ENCODE measurements at regions not wholly inside any gene's neighbourhood (a gene's known extent, or its start where the extent isn't known, plus 50 kb on each side); places are given as distances from the start of the nearest gene placed in this dataset.

DNA sequence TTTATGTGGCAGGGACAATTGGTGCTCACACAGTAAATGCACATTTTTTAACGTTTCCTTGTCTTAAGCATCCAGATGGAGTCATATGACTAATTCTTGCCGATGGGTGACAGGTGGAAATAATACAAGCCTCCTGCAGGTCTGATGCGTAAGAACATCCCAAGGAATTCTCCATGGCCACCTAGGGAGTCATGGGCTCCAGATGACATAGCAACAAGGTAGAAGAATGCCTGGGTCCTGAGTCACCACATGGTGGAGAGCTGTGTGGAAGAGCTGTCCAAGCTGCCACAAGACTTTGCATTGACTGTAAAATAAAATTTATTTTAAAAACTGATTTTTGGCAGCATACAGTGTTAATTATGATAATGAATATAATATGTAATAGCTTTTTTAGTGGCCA is 77.0 kb upstream of the MAP3K7 start:
- TF ChIP-seq POLR2A (IDR thresholded peaks at IDR 0.05) (no peak), POLR2AphosphoS5 (IDR thresholded peaks at IDR 0.05; ENCODE audit: insufficient read depth in 1 of 2, low read depth in 1 of 2) (no peak)
